ENCODE measurements at regions not wholly inside any gene's neighbourhood (a gene's known extent, or its start where the extent isn't known, plus 50 kb on each side); places are given as distances from the start of the nearest gene placed in this dataset.

- no peak overlapping the region for H3K4ac ChIP-seq (ENCODE audit: low read depth, low read length)
- no peak overlapping the region for H2AFZ ChIP-seq (ENCODE audit: insufficient read depth, low read length, poor library complexity)
- no peak overlapping the region for H3K4me2 ChIP-seq (ENCODE audit: low read length)
- no peak overlapping the region for H2BK5ac ChIP-seq (ENCODE audit: low read depth, low read length, poor library complexity)
- H3K4me3 ChIP-seq (ENCODE audit: low read depth, low read length), result no peak overlapping the region
- peaks cover 4% of the 10 kb centered on the region for H3K9me3 ChIP-seq (ENCODE audit: insufficient read depth, low read depth, low read length)
- no peaks in the 10 kb centered on the region for H3K27me3 ChIP-seq (ENCODE audit: insufficient read depth, low read length)
- no peak overlapping the region for H2BK120ac ChIP-seq (ENCODE audit: insufficient read depth, low read length, poor library complexity)
- H3K9ac ChIP-seq (ENCODE audit: low read length), result no peak overlapping the region
- no CpG with 5 or more reads among the region's 26 CpGs for WGBS (ENCODE audit: extremely low coverage, insufficient coverage, insufficient read length)
- no peak overlapping the region for H3K14ac ChIP-seq (ENCODE audit: low read length)
- no peaks in the 10 kb centered on the region for H3K36me3 ChIP-seq (ENCODE audit: control insufficient read depth in 1 of 2, insufficient read depth in 2 of 2, low read length in 2 of 2)
- H3K23ac ChIP-seq (ENCODE audit: low read length), result no peak overlapping the region
- no peaks in the 10 kb centered on the region for H3K79me1 ChIP-seq (ENCODE audit: low read length)
- H3K27ac ChIP-seq (ENCODE audit: low read depth, low read length), result no peak overlapping the region
- H2BK12ac ChIP-seq (ENCODE audit: low read length), result no peak overlapping the region
- no peak overlapping the region for H4K12ac ChIP-seq (ENCODE audit: low read depth, low read length)
- H4K8ac ChIP-seq (ENCODE audit: low read depth, low read length), result no peak overlapping the region
- no peak for DNase-seq
- no peak overlapping the region for H3K18ac ChIP-seq (ENCODE audit: low read length)
- no peak overlapping the region for H4K91ac ChIP-seq (ENCODE audit: low read depth, low read length)
- no peaks in the 10 kb centered on the region for H3K4me1 ChIP-seq (ENCODE audit: control insufficient read depth in 1 of 2, insufficient read depth in 2 of 2, low read length in 2 of 2)
- H3K79me2 ChIP-seq (ENCODE audit: control insufficient read depth, insufficient read depth, low read length, poor library complexity), result no peaks in the 10 kb centered on the region
- H2AK5ac ChIP-seq (ENCODE audit: low read length), result no peak overlapping the region
These were observed 82.3 kb downstream of the UNCX start for GRCh38 chr7:1314908-1315450.

- Histone ChIP-seq H3K79me1 (ENCODE audit: low read length) (no peaks in the 10 kb centered on the region), H3K9me3 (ENCODE audit: insufficient read depth, low read depth, low read length) (peaks cover 9% of the 10 kb centered on the region), H4K8ac (ENCODE audit: low read depth, low read length) (no peak overlapping the region), H3K4ac (ENCODE audit: low read depth, low read length) (no peak overlapping the region), H4K91ac (ENCODE audit: low read depth, low read length) (no peak overlapping the region), H2BK5ac (ENCODE audit: low read depth, low read length, poor library complexity) (no peak overlapping the region), H4K12ac (ENCODE audit: low read depth, low read length) (no peak overlapping the region), H2BK120ac (ENCODE audit: insufficient read depth, low read length, poor library complexity) (no peak overlapping the region), H3K4me2 (ENCODE audit: low read length) (no peak overlapping the region), H3K23ac (ENCODE audit: low read length) (no peak overlapping the region), H3K27ac (ENCODE audit: low read depth, low read length) (no peak overlapping the region), H3K36me3 (ENCODE audit: control insufficient read depth in 1 of 2, insufficient read depth in 2 of 2, low read length in 2 of 2) (no peaks in the 10 kb centered on the region), H2AK5ac (ENCODE audit: low read length) (no peak overlapping the region), H3K9ac (ENCODE audit: low read length) (no peak overlapping the region), H3K27me3 (ENCODE audit: insufficient read depth, low read length) (no peaks in the 10 kb centered on the region), H3K79me2 (ENCODE audit: control insufficient read depth, insufficient read depth, low read length, poor library complexity) (no peaks in the 10 kb centered on the region), H2BK12ac (ENCODE audit: low read length) (no peak overlapping the region), H3K18ac (ENCODE audit: low read length) (no peak overlapping the region), H3K4me1 (ENCODE audit: control insufficient read depth in 1 of 2, insufficient read depth in 2 of 2, low read length in 2 of 2) (no peaks in the 10 kb centered on the region), H3K4me3 (ENCODE audit: low read depth, low read length) (no peak overlapping the region), H3K14ac (ENCODE audit: low read length) (no peak overlapping the region), H2AFZ (ENCODE audit: insufficient read depth, low read length, poor library complexity) (no peak overlapping the region)
- no peak for DNase-seq
- no CpG with 5 or more reads among the region's 10 CpGs for WGBS (ENCODE audit: extremely low coverage, insufficient coverage, insufficient read length)
These were observed 83.4 kb downstream of the UNCX start for GRCh38 chr7:1316086-1316485.

GRCh38 chr7:1317646-1318045 is 85.0 kb downstream of the UNCX start:
- Histone ChIP-seq H3K4me1 (ENCODE audit: control insufficient read depth in 1 of 2, insufficient read depth in 2 of 2, low read length in 2 of 2) (no peaks in the 10 kb centered on the region), H3K4me3 (ENCODE audit: low read depth, low read length) (no peak overlapping the region), H2AFZ (ENCODE audit: insufficient read depth, low read length, poor library complexity) (no peak overlapping the region), H3K14ac (ENCODE audit: low read length) (no peak overlapping the region), H2BK12ac (ENCODE audit: low read length) (no peak overlapping the region), H3K23ac (ENCODE audit: low read length) (no peak overlapping the region), H2AK5ac (ENCODE audit: low read length) (no peak overlapping the region), H3K79me2 (ENCODE audit: control insufficient read depth, insufficient read depth, low read length, poor library complexity) (no peaks in the 10 kb centered on the region), H4K91ac (ENCODE audit: low read depth, low read length) (no peak overlapping the region), H2BK120ac (ENCODE audit: insufficient read depth, low read length, poor library complexity) (no peak overlapping the region), H3K27ac (ENCODE audit: low read depth, low read length) (no peak overlapping the region), H3K4me2 (ENCODE audit: low read length) (no peak overlapping the region), H3K79me1 (ENCODE audit: low read length) (no peaks in the 10 kb centered on the region), H3K9me3 (ENCODE audit: insufficient read depth, low read depth, low read length) (peaks cover 7% of the 10 kb centered on the region), H3K9ac (ENCODE audit: low read length) (no peak overlapping the region), H3K27me3 (ENCODE audit: insufficient read depth, low read length) (no peaks in the 10 kb centered on the region), H2BK5ac (ENCODE audit: low read depth, low read length, poor library complexity) (no peak overlapping the region), H3K18ac (ENCODE audit: low read length) (no peak overlapping the region), H3K4ac (ENCODE audit: low read depth, low read length) (no peak overlapping the region), H3K36me3 (ENCODE audit: control insufficient read depth in 1 of 2, insufficient read depth in 2 of 2, low read length in 2 of 2) (no peaks in the 10 kb centered on the region), H4K8ac (ENCODE audit: low read depth, low read length) (no peak overlapping the region), H4K12ac (ENCODE audit: low read depth, low read length) (no peak overlapping the region)
- no CpG with 5 or more reads among the region's 15 CpGs for WGBS (ENCODE audit: extremely low coverage, insufficient coverage, insufficient read length)
- no peak for DNase-seq

- H2BK120ac ChIP-seq (ENCODE audit: insufficient read depth, low read length, poor library complexity), result no peak overlapping the region
- H2BK5ac ChIP-seq (ENCODE audit: low read depth, low read length, poor library complexity), result no peak overlapping the region
- H3K27ac ChIP-seq (ENCODE audit: low read depth, low read length), result no peak overlapping the region
These were observed 85.4 kb downstream of the UNCX start for GRCh38 chr7:1318051-1318450.

More at GRCh38 chr7:1318051-1318450, 85.4 kb downstream of the UNCX start:
- Histone ChIP-seq H3K23ac (ENCODE audit: low read length) (no peak overlapping the region), H2AFZ (ENCODE audit: insufficient read depth, low read length, poor library complexity) (no peak overlapping the region), H3K14ac (ENCODE audit: low read length) (no peak overlapping the region), H3K4me3 (ENCODE audit: low read depth, low read length) (no peak overlapping the region), H3K9me3 (ENCODE audit: insufficient read depth, low read depth, low read length) (peaks cover 7% of the 10 kb centered on the region), H2AK5ac (ENCODE audit: low read length) (no peak overlapping the region), H4K8ac (ENCODE audit: low read depth, low read length) (no peak overlapping the region), H3K4me1 (ENCODE audit: control insufficient read depth in 1 of 2, insufficient read depth in 2 of 2, low read length in 2 of 2) (no peaks in the 10 kb centered on the region), H3K18ac (ENCODE audit: low read length) (no peak overlapping the region), H3K4ac (ENCODE audit: low read depth, low read length) (no peak overlapping the region), H3K36me3 (ENCODE audit: control insufficient read depth in 1 of 2, insufficient read depth in 2 of 2, low read length in 2 of 2) (no peaks in the 10 kb centered on the region), H3K9ac (ENCODE audit: low read length) (no peak overlapping the region), H2BK12ac (ENCODE audit: low read length) (no peak overlapping the region), H3K79me1 (ENCODE audit: low read length) (no peaks in the 10 kb centered on the region), H3K4me2 (ENCODE audit: low read length) (no peak overlapping the region), H4K91ac (ENCODE audit: low read depth, low read length) (no peak overlapping the region), H3K27me3 (ENCODE audit: insufficient read depth, low read length) (no peaks in the 10 kb centered on the region), H3K79me2 (ENCODE audit: control insufficient read depth, insufficient read depth, low read length, poor library complexity) (no peaks in the 10 kb centered on the region), H4K12ac (ENCODE audit: low read depth, low read length) (no peak overlapping the region)
- DNase-seq, result no peak
- no CpG with 5 or more reads among the region's 16 CpGs for WGBS (ENCODE audit: extremely low coverage, insufficient coverage, insufficient read length)

Measured in trophoblast cell (in vitro differentiated cells and primary cell).